ENCODE measurements at regions not wholly inside any gene's neighbourhood (a gene's known extent, or its start where the extent isn't known, plus 50 kb on each side); places are given as distances from the start of the nearest gene placed in this dataset.

DNA sequence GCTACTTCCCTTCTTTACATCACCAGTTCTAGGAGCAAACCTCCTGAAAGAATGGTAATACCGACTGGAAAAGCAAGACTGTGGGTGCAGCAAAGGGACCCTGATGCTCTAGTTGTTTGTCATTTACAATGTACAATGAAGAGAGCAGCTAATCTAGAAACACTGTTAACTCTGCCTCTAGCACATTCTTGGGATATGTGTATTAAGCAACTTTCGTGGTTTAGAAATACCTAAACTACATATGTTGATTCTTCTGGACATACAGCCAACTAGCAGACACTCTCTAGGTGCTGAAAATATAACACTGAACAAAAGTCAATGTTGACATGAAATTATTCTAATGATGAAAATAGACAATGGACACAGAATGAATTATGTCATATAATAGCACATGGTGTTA, 440.3 kb upstream of the MC4R start:
- Histone ChIP-seq H3K36me3 (ENCODE audit: insufficient read depth, low read length, poor library complexity, severe bottlenecking) (no peaks in the 10 kb centered on the region), H3K4me3 (ENCODE audit: low read depth, low read length, poor library complexity, severe bottlenecking) (no peak overlapping the region), H3K9me3 (ENCODE audit: low read depth, low read length, poor library complexity, severe bottlenecking) (no peaks in the 10 kb centered on the region), H3K4me1 (ENCODE audit: insufficient read depth, low read length, poor library complexity, severe bottlenecking) (no peaks in the 10 kb centered on the region), H3K27me3 (replicated peaks; ENCODE audit: insufficient read depth, low read depth, low read length, poor library complexity) (no peaks in the 10 kb centered on the region), H3K27ac (ENCODE audit: low read depth, low read length, poor library complexity, severe bottlenecking) (no peak overlapping the region)
- CTCF ChIA-PET: no interaction called here
- DNase-seq (ENCODE audit: low spot score): no peak
- POLR2A ChIA-PET (ENCODE audit: low non-redundant PET): no interaction called here
- intact Hi-C loops (cut with micrococcal nuclease; ENCODE audit: unreplicated experiment): no loop called here
- BruUV-seq (replicated peaks): no TSS peak
- TF ChIP-seq, protein P1, sequence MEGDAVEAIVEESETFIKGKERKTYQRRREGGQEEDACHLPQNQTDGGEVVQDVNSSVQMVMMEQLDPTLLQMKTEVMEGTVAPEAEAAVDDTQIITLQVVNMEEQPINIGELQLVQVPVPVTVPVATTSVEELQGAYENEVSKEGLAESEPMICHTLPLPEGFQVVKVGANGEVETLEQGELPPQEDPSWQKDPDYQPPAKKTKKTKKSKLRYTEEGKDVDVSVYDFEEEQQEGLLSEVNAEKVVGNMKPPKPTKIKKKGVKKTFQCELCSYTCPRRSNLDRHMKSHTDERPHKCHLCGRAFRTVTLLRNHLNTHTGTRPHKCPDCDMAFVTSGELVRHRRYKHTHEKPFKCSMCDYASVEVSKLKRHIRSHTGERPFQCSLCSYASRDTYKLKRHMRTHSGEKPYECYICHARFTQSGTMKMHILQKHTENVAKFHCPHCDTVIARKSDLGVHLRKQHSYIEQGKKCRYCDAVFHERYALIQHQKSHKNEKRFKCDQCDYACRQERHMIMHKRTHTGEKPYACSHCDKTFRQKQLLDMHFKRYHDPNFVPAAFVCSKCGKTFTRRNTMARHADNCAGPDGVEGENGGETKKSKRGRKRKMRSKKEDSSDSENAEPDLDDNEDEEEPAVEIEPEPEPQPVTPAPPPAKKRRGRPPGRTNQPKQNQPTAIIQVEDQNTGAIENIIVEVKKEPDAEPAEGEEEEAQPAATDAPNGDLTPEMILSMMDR (conservative IDR thresholded peaks at IDR 0.05; ENCODE audit: low read depth, low read length): no peak
- TF ChIP-seq EZH2 (IDR thresholded peaks at IDR 0.05; ENCODE audit: borderline replicate concordance, low read depth, low read length, poor library complexity, severe bottlenecking): no peak

DNA sequence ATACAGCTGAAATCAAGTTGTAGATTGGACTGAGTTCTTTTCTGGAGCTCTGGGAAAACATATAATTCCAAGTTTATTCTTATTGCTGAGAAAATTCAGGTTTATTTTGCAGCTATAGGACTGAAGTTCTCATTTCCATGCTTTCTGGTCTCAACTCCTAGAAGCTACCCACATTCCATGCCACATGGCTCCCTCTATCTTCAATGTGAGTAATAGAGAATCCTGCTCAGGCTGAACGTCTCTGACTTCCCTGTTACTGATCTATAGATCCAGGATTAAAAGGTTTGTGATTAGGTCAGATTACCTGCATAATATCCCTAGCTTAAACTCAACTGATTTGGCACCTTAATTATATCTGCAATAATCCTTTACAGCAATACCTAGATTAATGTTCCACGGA, 453.8 kb upstream of the MC4R start:
- DNase-seq (ENCODE audit: low spot score): peak; percentile 0
- H3K4me3 ChIP-seq (ENCODE audit: low read depth, low read length, poor library complexity, severe bottlenecking): no peak overlapping the region
- ChIA-PET CTCF (no interaction called here), POLR2A (ENCODE audit: low non-redundant PET) (no interaction called here)
- TF ChIP-seq EZH2 (IDR thresholded peaks at IDR 0.05; ENCODE audit: borderline replicate concordance, low read depth, low read length, poor library complexity, severe bottlenecking): no peak
- TF ChIP-seq, protein P1 (conservative IDR thresholded peaks at IDR 0.05; ENCODE audit: low read depth, low read length): 0 out of 2 replicates have a peak, but pooled peaks have one; percentile 18
- peaks cover 2% of the 10 kb centered on the region for H3K27me3 ChIP-seq (replicated peaks; ENCODE audit: insufficient read depth, low read depth, low read length, poor library complexity)
- no peaks in the 10 kb centered on the region for H3K9me3 ChIP-seq (ENCODE audit: low read depth, low read length, poor library complexity, severe bottlenecking)
- H3K36me3 ChIP-seq (ENCODE audit: insufficient read depth, low read length, poor library complexity, severe bottlenecking): no peaks in the 10 kb centered on the region
- H3K4me1 ChIP-seq (ENCODE audit: insufficient read depth, low read length, poor library complexity, severe bottlenecking): no peaks in the 10 kb centered on the region
- BruUV-seq (replicated peaks): no TSS peak
- no peak overlapping the region for H3K27ac ChIP-seq (ENCODE audit: low read depth, low read length, poor library complexity, severe bottlenecking)
- intact Hi-C loops (cut with micrococcal nuclease; ENCODE audit: unreplicated experiment): no loop called here

DNA sequence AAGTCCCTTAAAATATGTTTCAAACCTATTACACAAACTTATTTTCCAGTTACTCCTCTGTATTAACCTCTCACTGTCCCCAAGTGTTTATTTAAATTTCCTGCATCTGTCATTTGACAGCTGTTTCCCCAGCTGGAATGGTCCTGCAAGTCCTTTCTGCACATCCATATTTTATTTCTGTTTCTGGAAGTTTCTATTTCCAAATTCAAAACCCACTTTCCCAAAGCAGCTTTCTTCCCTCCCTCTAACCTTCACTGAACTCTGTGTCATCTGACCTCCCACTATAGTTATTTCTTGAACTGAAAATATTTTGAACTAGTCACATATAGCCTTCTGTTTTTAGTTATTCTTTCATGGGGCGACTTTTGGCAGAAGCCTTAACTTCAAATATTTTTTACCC, 459.4 kb upstream of the MC4R start:
- Histone ChIP-seq H3K9me3 (ENCODE audit: low read depth, low read length, poor library complexity, severe bottlenecking) (no peaks in the 10 kb centered on the region), H3K36me3 (ENCODE audit: insufficient read depth, low read length, poor library complexity, severe bottlenecking) (no peaks in the 10 kb centered on the region), H3K27me3 (replicated peaks; ENCODE audit: insufficient read depth, low read depth, low read length, poor library complexity) (peaks cover 10% of the 10 kb centered on the region), H3K27ac (ENCODE audit: low read depth, low read length, poor library complexity, severe bottlenecking) (no peak overlapping the region), H3K4me1 (ENCODE audit: insufficient read depth, low read length, poor library complexity, severe bottlenecking) (no peaks in the 10 kb centered on the region), H3K4me3 (ENCODE audit: low read depth, low read length, poor library complexity, severe bottlenecking) (no peak overlapping the region)
- no peak for DNase-seq (ENCODE audit: low spot score)
- BruUV-seq (replicated peaks): no TSS peak
- POLR2A ChIA-PET (ENCODE audit: low non-redundant PET): no interaction called here
- intact Hi-C loops (cut with micrococcal nuclease; ENCODE audit: unreplicated experiment): no loop called here
- CTCF ChIA-PET: no interaction called here
- no peak for TF ChIP-seq EZH2 (IDR thresholded peaks at IDR 0.05; ENCODE audit: borderline replicate concordance, low read depth, low read length, poor library complexity, severe bottlenecking)
- TF ChIP-seq, protein P1 (conservative IDR thresholded peaks at IDR 0.05; ENCODE audit: low read depth, low read length): no peak

All from A673 (cell line).